Ascending aorta (tissue), 2 donors: ENCODE measurements at regions not wholly inside any gene's neighbourhood (a gene's known extent, or its start where the extent isn't known, plus 50 kb on each side); places are given as distances from the start of the nearest gene placed in this dataset.

Experiments
- DNase-seq, 2 donors: peaks; one replicate each; pipeline ENCODE4 v3.0.0-alpha.2; 2019; ENCODE audit warnings: low spot score in 2 of 2
- H3K27ac ChIP-seq, 2 donors: fragments of 200-600 bp; sonication (generic); one replicate each; pipeline ENCODE4 v1.5.1; 2016 to 2017; ENCODE audit warnings: mild to moderate bottlenecking in 1 of 2
- H3K27me3 ChIP-seq: fragments of 200-600 bp; sonication (generic); one replicate; pipeline ENCODE4 v1.5.1; 2017
- H3K36me3 ChIP-seq, 2 donors: fragments of 200-600 bp; sonication (generic); one replicate each; pipeline ENCODE4 v1.5.1; 2016
- H3K4me1 ChIP-seq, 2 donors: fragments of 200-600 bp; sonication (generic); one replicate each; pipeline ENCODE4 v1.5.1; 2016 to 2017; ENCODE audit warnings: mild to moderate bottlenecking in 1 of 2
- H3K4me3 ChIP-seq, 2 donors: fragments of 200-600 bp; sonication (generic); one replicate each; pipeline ENCODE4 v1.5.1; 2016 to 2017; ENCODE audit warnings: mild to moderate bottlenecking in 1 of 2
- H3K9me3 ChIP-seq, 2 donors: fragments of 200-600 bp; sonication (generic); one replicate each; pipeline ENCODE4 v1.5.1; 2016
- CTCF ChIP-seq, 3 experiments: fragments of 200-600 bp in 2 of 3; fragments of 450-650 bp in 1 of 3; sonication (generic) in 2 of 3; IDR thresholded peaks; one replicate each; pipeline ENCODE4 v1.5.1; 2016 to 2019; ENCODE audit warnings: antibody characterized with exemption in 3 of 3, mild to moderate bottlenecking in 1 of 3, moderate library complexity in 1 of 3
- intact Hi-C: fragments of 100-400 bp; cut with DNase I; formaldehyde crosslinking; loops from one replicate; pipeline ENCODE4 v1.15.1; 2023

GRCh38 chr2:101608408-101609310 lies 88.8 kb upstream of the MAP4K4 start:
- no peak for TF ChIP-seq CTCF (IDR thresholded peaks at IDR 0.05)
- no peak overlapping the region for H3K27ac ChIP-seq
- H3K4me3 ChIP-seq = no peak overlapping the region
- H3K4me1 ChIP-seq = no peaks in the 10 kb centered on the region
- no peaks in the 10 kb centered on the region for H3K27me3 ChIP-seq
- H3K36me3 ChIP-seq = no peaks in the 10 kb centered on the region
- H3K9me3 ChIP-seq = no peaks in the 10 kb centered on the region
- intact Hi-C loops = no loop called here
- DNase-seq = no peak

- intact Hi-C loops = no loop called here
- H3K9me3 ChIP-seq = no peaks in the 10 kb centered on the region
- no peaks in the 10 kb centered on the region for H3K27me3 ChIP-seq
- H3K4me1 ChIP-seq = no peaks in the 10 kb centered on the region
- TF ChIP-seq CTCF (IDR thresholded peaks at IDR 0.05) = no peak
- no peaks in the 10 kb centered on the region for H3K36me3 ChIP-seq
- DNase-seq = peak in 1 of 2 donors; percentile 74
- peak overlapping the region; percentile 44 to 52 for H3K27ac ChIP-seq
- H3K4me3 ChIP-seq = no peak overlapping the region
Measured at GRCh38 chr2:101597347-101597944, 100.1 kb upstream of the MAP4K4 start.

- no peak for DNase-seq
- intact Hi-C loops = no loop called here
Measured at GRCh38 chr2:101596333-101596732, 101.2 kb upstream of the MAP4K4 start.

GRCh38 chr2:101587251-101587650 lies 110.3 kb upstream of the MAP4K4 start:
- no peaks in the 10 kb centered on the region for H3K27me3 ChIP-seq
- no peaks in the 10 kb centered on the region for H3K36me3 ChIP-seq
- no peak for TF ChIP-seq CTCF (IDR thresholded peaks at IDR 0.05)
- intact Hi-C loops = no loop called here
- no peaks in the 10 kb centered on the region for H3K9me3 ChIP-seq
- H3K27ac ChIP-seq = no peak overlapping the region
- no peaks in the 10 kb centered on the region for H3K4me1 ChIP-seq
- no peak for DNase-seq
- no peak overlapping the region for H3K4me3 ChIP-seq

More at GRCh38 chr2:101596333-101596732, 101.2 kb upstream of the MAP4K4 start:
- no peak overlapping the region for H3K27ac ChIP-seq
- no peak overlapping the region for H3K4me3 ChIP-seq
- TF ChIP-seq CTCF (IDR thresholded peaks at IDR 0.05) = no peak
- H3K36me3 ChIP-seq = no peaks in the 10 kb centered on the region
- no peaks in the 10 kb centered on the region for H3K9me3 ChIP-seq
- no peaks in the 10 kb centered on the region for H3K27me3 ChIP-seq
- no peaks in the 10 kb centered on the region for H3K4me1 ChIP-seq

- H3K36me3 ChIP-seq = no peaks in the 10 kb centered on the region
- intact Hi-C loops = no loop called here
- H3K27ac ChIP-seq = no peak overlapping the region
- H3K27me3 ChIP-seq = no peaks in the 10 kb centered on the region
- H3K4me3 ChIP-seq = no peak overlapping the region
- no peak for DNase-seq
- no peaks in the 10 kb centered on the region for H3K4me1 ChIP-seq
- no peaks in the 10 kb centered on the region for H3K9me3 ChIP-seq
- no peak for TF ChIP-seq CTCF (IDR thresholded peaks at IDR 0.05)
Measured at GRCh38 chr2:101583861-101584260, 108.9 kb upstream of the RFX8 start.
